Suprapubic skin (tissue), 4 donors: ENCODE measurements at regions not wholly inside any gene's neighbourhood (a gene's known extent, or its start where the extent isn't known, plus 50 kb on each side); places are given as distances from the start of the nearest gene placed in this dataset.
A peak's percentile ranks its signal among the peaks of the same experiment; 100 is the strongest.

Experiments used
- DNase-seq, 2 donors: peaks; one replicate each; pipeline ENCODE4 v3.0.0-alpha.2; 2019; ENCODE audit warnings: low spot score in 2 of 2
- H3K27ac ChIP-seq: fragments of 200-600 bp; sonication (generic); one replicate; pipeline ENCODE4 v1.5.1; 2019
- H3K27me3 ChIP-seq: fragments of 200-600 bp; sonication (generic); one replicate; pipeline ENCODE4 v1.5.1; 2019
- H3K36me3 ChIP-seq: fragments of 200-600 bp; sonication (generic); one replicate; pipeline ENCODE4 v1.5.1; 2019
- H3K4me1 ChIP-seq: fragments of 200-600 bp; sonication (generic); one replicate; pipeline ENCODE4 v1.5.1; 2019
- H3K4me3 ChIP-seq: fragments of 200-600 bp; sonication (generic); one replicate; pipeline ENCODE4 v1.5.1; 2019; ENCODE audit warnings: mild to moderate bottlenecking
- H3K9me3 ChIP-seq: fragments of 200-600 bp; sonication (generic); one replicate; pipeline ENCODE4 v1.5.1; 2019
- EP300 ChIP-seq: sonication (generic); formaldehyde crosslinking; IDR thresholded peaks from one replicate; pipeline ENCODE4 v1.6.1; 2017; ENCODE audit warnings: antibody characterized with exemption
- POLR2A ChIP-seq, 2 donors: fragments of 450-650 bp; IDR thresholded peaks; one replicate each; pipeline ENCODE4 v1.6.1; 2017; ENCODE audit warnings: antibody characterized with exemption in 2 of 2, mild to moderate bottlenecking in 2 of 2, moderate library complexity in 2 of 2
- POLR2AphosphoS5 ChIP-seq, 3 donors: sonication (generic); formaldehyde crosslinking; IDR thresholded peaks; one replicate each; pipeline ENCODE4 v1.6.1; 2017; ENCODE audit warnings: antibody characterized with exemption in 3 of 3
- WGBS: methylation state at CpG from one replicate; pipeline ENCODE4 v1.1.5; 2018; 5-methylcytosine and 5-hydroxymethylcytosine counted together
- TF ChIP-seq, protein P1 (sequence below), 2 donors: fragments of 200-600 bp in 1 of 2; fragments of 450-650 bp in 1 of 2; sonication (generic) in 1 of 2; IDR thresholded peaks; one replicate each; pipeline ENCODE4 v1.5.1; 2016 to 2019; ENCODE audit warnings: antibody characterized with exemption in 2 of 2, mild to moderate bottlenecking in 1 of 2, moderate library complexity in 1 of 2

DNA sequence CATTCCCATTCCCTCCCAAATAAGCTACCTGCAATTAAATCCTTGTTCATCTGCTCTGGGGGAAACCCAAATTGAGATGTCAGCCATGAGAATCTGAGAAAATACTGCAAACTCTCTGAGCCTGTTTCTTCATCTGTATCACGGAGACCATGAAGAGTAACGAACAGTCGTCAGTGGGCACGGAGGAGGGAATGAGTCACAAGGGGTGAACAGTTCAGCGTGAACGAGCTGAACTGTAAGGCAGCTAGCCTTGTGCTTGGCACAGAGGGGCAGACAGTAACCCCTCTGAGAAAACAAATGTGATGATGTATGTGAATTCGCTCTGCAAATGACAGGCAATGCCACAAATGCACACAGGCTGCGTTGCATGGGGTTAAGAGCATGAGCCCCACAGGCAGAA, 288.7 kb downstream of the FOXO1 start:
- H3K4me1 ChIP-seq: peaks cover 7% of the 10 kb centered on the region
- 54% methylated on average over 8 of the region's 8 CpGs for WGBS
- no peak overlapping the region for H3K4me3 ChIP-seq
- no peaks in the 10 kb centered on the region for H3K36me3 ChIP-seq
- TF ChIP-seq POLR2AphosphoS5 (IDR thresholded peaks at IDR 0.05) (no peak), POLR2A (IDR thresholded peaks at IDR 0.05) (no peak), EP300 (no peak)
- TF ChIP-seq, protein P1, sequence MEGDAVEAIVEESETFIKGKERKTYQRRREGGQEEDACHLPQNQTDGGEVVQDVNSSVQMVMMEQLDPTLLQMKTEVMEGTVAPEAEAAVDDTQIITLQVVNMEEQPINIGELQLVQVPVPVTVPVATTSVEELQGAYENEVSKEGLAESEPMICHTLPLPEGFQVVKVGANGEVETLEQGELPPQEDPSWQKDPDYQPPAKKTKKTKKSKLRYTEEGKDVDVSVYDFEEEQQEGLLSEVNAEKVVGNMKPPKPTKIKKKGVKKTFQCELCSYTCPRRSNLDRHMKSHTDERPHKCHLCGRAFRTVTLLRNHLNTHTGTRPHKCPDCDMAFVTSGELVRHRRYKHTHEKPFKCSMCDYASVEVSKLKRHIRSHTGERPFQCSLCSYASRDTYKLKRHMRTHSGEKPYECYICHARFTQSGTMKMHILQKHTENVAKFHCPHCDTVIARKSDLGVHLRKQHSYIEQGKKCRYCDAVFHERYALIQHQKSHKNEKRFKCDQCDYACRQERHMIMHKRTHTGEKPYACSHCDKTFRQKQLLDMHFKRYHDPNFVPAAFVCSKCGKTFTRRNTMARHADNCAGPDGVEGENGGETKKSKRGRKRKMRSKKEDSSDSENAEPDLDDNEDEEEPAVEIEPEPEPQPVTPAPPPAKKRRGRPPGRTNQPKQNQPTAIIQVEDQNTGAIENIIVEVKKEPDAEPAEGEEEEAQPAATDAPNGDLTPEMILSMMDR (IDR thresholded peaks at IDR 0.05): no peak
- H3K27me3 ChIP-seq: no peaks in the 10 kb centered on the region
- DNase-seq: no peak
- no peak overlapping the region for H3K27ac ChIP-seq
- no peaks in the 10 kb centered on the region for H3K9me3 ChIP-seq

DNA sequence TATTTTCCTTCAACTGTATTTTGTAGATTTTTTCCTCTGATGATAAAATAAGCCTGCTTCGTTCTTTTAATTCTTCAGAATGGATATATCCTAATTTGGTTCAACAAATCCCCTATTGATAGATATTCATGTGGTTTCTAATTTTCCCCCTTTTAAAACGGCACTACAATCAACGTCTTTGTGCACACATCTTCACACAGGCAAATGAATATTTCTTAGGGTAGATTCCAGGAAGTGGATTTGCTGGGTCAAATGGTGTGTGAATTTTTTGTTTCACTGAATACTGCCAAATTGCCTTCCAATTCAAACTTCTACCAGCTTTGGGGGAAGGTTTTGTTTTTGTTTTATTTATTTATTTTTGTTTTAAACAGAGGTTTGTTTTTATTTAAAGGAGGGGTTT, 287.2 kb downstream of the FOXO1 start:
- Histone ChIP-seq H3K9me3 (no peaks in the 10 kb centered on the region), H3K4me1 (peaks cover 7% of the 10 kb centered on the region), H3K36me3 (no peaks in the 10 kb centered on the region), H3K27ac (no peak overlapping the region), H3K27me3 (no peaks in the 10 kb centered on the region), H3K4me3 (no peak overlapping the region)
- 72% methylated on average over 3 of the region's 3 CpGs for WGBS
- no peak for DNase-seq
- TF ChIP-seq, protein P1 (IDR thresholded peaks at IDR 0.05): no peak
- TF ChIP-seq EP300: no peak
- TF ChIP-seq POLR2AphosphoS5 (IDR thresholded peaks at IDR 0.05): no peak
- TF ChIP-seq POLR2A (IDR thresholded peaks at IDR 0.05): no peak

DNA sequence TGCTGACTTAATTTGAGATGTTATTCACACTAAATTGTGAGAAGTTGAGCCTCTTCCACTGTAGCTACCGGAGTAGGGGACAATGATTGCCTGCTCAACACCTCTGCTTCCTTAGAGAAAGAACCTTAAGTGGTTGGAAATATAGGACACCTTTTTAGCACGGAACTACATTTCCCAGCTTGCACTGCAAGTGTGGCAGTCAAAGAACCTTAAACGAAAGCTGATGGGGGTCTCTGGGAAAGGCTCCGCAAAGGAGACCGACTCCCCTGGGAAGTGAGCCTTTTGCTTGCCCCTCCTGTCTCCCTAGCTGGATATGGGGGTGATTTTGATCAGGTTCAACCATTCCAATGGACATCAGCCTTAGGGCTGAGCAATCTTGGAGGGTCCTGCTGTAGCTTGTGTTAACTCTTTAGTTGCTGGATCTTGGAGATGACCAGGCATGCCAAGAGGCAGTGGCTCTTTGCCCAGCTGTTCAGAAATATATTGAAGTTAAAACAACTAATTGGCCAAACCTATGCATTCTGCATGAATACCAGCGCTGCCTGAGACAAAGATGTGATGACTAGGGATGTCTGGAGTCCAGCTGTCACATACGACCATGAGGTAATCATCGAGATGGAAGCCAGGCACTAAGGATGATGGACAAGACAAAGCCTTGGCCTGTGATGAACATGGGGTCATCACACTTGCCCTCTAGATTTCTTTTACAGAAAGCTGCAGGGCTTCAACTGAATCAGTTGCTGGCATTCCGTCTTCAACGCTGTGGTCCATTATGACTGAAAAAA, 286.5 kb downstream of the FOXO1 start:
- 86% methylated on average over 10 of the region's 10 CpGs for WGBS

DNA sequence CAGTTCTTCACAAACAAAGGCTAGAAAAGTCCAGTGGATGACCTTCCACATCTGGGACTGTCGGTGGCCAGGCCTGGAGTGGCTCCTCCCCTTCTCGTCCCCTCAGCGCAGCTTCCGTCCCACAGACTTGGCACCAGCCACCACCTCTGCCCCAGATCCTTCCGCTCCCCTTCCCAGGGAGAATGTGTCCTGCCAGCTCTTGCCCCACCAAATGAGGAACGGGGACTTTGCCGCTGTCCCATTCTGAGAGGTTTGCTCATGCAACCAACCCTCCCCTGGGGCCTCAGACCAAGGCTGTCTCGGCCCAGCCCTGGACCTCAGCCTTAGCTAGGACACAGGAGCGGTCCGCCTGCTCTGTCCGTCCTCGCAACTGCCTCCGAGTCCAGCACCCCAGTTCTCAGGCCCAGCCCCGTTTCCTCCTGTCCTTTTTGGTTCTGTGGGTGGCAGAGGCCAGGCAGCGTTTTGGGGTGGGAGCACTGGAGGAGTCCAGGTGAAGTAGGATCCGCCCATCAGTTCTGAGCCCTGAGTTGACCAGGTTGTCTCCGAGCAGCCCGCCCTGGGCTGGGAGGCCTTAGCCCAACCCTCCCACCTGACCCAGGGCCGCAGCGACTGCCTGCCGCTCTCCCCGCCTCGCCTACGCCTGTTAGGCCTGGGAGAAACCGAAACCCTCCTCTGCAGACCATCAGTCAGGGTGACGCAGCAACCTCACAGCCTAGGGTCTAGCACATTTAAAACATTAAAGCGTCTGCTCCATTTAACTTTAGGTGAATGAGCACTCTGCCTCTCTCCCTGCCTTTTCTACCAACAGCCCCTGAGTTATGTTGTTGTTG, 284.3 kb downstream of the FOXO1 start:
- Histone ChIP-seq H3K4me1 (peaks cover 11% of the 10 kb centered on the region), H3K36me3 (no peaks in the 10 kb centered on the region), H3K27ac (no peak overlapping the region), H3K27me3 (no peaks in the 10 kb centered on the region), H3K4me3 (no peak overlapping the region), H3K9me3 (no peaks in the 10 kb centered on the region)
- DNase-seq: peak in 1 of 2 donors; percentile 66
- WGBS: 96% methylated on average over 27 of the region's 27 CpGs
- TF ChIP-seq EP300: no peak
- no peak for TF ChIP-seq POLR2AphosphoS5 (IDR thresholded peaks at IDR 0.05)
- TF ChIP-seq POLR2A (IDR thresholded peaks at IDR 0.05): no peak
- TF ChIP-seq, protein P1 (IDR thresholded peaks at IDR 0.05): no peak

More for the DNA sequence above, 286.5 kb downstream of the FOXO1 start:
- Histone ChIP-seq H3K4me3 (no peak overlapping the region), H3K36me3 (no peaks in the 10 kb centered on the region), H3K27me3 (no peaks in the 10 kb centered on the region), H3K4me1 (peaks cover 7% of the 10 kb centered on the region), H3K27ac (no peak overlapping the region), H3K9me3 (no peaks in the 10 kb centered on the region)
- DNase-seq: no peak
- TF ChIP-seq, protein P1 (IDR thresholded peaks at IDR 0.05): no peak
- TF ChIP-seq POLR2AphosphoS5 (IDR thresholded peaks at IDR 0.05) (no peak), EP300 (no peak), POLR2A (IDR thresholded peaks at IDR 0.05) (no peak)

DNA sequence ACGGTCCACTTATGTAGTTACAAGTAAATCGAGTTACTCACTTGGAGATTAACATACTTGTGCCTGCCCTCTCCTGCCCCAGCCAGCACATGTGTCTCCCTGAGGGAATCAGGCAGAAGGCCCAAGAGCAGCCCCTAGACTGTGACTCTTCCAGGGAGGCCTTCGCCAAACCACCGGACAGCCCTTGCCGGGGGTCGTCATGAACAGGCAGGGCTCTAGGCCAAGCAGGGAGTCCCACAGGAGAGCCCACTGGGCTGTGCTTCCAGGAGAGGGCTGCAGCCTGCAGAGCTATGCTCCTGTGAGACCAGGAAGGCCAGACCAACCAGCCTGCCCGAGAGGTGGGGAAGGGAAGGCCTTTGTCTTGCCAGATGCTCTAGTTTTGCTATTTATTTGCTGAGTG, 283.3 kb downstream of the FOXO1 start:
- Histone ChIP-seq H3K4me3 (no peak overlapping the region), H3K4me1 (peaks cover 7% of the 10 kb centered on the region), H3K27ac (no peak overlapping the region), H3K9me3 (no peaks in the 10 kb centered on the region), H3K36me3 (no peaks in the 10 kb centered on the region), H3K27me3 (no peaks in the 10 kb centered on the region)
- WGBS: 63% methylated on average over 3 of the region's 7 CpGs
- TF ChIP-seq, protein P1 (IDR thresholded peaks at IDR 0.05): no peak
- no peak for TF ChIP-seq EP300
- TF ChIP-seq POLR2A (IDR thresholded peaks at IDR 0.05): no peak
- TF ChIP-seq POLR2AphosphoS5 (IDR thresholded peaks at IDR 0.05): no peak
- DNase-seq: no peak
